Hepatocyte (in vitro differentiated cells): ENCODE measurements at regions not wholly inside any gene's neighbourhood (a gene's known extent, or its start where the extent isn't known, plus 50 kb on each side); places are given as distances from the start of the nearest gene placed in this dataset.

Source experiments
- CTCF ChIP-seq: fragments of 200-600 bp; sonication (generic); IDR thresholded peaks from 2 replicates; pipeline ENCODE4 v1.5.1; 2016; ENCODE audit warnings: antibody characterized with exemption, mild to moderate bottlenecking; ENCODE audit not compliant: poor library complexity
- EZH2 ChIP-seq: fragments of 200-600 bp; sonication (generic); IDR thresholded peaks from 2 replicates; pipeline ENCODE4 v1.6.1; 2016; ENCODE audit warnings: antibody characterized with exemption, mild to moderate bottlenecking, borderline replicate concordance

DNA sequence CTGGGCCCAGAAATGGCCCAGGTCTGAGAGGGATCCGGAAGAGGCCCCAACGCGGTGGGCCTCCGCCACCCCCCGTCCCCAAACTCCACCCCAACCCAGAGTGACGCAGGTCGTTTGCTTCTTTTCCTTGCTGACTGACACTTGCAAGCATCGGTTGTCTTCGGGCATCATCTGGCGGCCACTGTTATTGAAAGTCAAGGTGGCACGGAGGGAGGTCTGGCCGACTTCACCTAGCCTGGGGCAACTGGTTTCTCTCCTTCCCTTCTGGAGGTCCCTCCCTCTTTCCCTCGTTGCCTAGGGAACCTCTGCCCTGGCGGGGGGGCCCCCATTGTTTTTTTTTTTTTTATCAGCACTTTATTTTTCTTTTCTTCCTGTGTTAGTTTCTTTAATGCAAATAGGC, 241.8 kb downstream of the ALG10 start:
- TF ChIP-seq CTCF (no peak), EZH2 (no peak)
